GM19043 (cell line): ENCODE measurements at regions not wholly inside any gene's neighbourhood (a gene's known extent, or its start where the extent isn't known, plus 50 kb on each side); places are given as distances from the start of the nearest gene placed in this dataset.

Experiments
- ATAC-seq: cut with Tn5 transposase; IDR thresholded peaks from one replicate; pipeline ENCODE4 v1.9.1; 2021; ENCODE audit warnings: low read depth; ENCODE audit not compliant: unreplicated experiment

DNA sequence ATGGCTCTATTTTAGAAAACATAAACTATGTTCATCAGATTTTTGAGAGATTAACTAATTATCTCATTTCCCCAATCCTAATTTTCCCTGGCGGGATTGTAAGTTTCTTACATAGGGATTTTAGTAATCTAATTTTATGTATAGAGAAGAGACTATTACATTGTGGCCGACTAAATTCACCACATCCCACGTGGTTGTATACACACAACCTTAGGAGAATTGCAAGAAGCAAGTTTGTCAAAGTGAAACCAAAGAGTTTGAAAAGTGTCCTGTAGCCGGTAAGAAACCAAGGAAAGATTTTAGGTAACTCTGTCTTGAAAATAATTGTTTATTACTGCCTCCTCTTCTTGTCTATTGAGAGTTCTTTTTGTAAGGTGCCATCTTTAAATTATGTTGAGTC is 550.6 kb downstream of the LTN1 start:
- ATAC-seq: no peak

DNA sequence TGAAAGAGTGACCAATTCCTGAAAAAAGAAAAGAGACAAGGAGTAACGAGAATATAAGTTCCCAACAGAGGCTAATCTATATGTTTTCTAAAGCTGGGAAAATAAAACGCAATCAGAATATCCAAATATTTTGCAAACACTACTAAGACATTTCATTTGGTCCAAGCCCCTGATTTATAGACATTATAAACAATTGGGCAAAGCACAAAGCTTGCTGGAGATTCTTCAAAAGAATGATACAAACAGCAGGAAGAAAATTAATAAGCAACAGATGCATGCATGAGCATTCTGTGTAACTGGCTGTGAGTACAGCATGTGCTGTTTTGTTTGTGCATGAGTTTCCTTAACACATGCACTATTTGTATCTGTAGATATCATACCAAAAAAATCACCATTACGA is 552.9 kb downstream of the LTN1 start:
- ATAC-seq: no peak

DNA sequence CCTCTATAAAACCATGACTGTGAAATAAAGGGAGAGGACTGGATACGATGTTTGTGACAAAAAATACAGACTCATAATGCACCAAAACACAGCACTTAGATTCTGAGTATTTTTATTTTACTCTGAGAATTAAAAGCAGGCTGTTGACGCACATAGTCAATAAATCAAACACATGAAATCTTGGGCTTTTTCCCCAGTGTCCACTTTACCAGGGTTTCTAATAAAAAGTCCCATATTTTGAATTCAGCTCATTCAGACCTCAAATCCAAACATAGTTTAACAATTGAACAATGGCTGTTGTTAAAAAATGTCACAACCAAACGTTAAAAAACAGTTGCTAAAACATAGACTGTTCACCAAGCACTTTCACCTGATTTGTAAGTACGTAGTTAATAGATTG is 553.4 kb downstream of the LTN1 start:
- ATAC-seq: no peak

DNA sequence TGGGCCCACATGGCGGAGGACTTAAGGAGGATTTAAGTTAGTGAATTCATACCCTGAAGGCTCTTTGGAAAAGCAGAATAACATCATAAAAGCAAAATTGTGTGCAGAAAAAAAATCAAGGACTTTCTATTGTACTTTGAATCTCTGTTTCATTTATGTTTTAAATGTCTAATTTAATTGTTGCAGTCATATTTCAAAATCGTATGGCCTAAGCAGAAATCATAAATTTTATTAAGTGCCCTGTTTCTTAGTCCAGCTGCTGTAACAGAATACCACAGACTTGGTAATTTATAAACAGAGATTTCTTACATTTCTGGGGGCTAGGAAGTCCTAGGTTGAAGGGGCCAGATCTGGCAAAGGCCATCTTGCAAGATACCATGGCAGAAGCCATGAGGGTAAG is 555.6 kb downstream of the LTN1 start:
- no peak for ATAC-seq

DNA sequence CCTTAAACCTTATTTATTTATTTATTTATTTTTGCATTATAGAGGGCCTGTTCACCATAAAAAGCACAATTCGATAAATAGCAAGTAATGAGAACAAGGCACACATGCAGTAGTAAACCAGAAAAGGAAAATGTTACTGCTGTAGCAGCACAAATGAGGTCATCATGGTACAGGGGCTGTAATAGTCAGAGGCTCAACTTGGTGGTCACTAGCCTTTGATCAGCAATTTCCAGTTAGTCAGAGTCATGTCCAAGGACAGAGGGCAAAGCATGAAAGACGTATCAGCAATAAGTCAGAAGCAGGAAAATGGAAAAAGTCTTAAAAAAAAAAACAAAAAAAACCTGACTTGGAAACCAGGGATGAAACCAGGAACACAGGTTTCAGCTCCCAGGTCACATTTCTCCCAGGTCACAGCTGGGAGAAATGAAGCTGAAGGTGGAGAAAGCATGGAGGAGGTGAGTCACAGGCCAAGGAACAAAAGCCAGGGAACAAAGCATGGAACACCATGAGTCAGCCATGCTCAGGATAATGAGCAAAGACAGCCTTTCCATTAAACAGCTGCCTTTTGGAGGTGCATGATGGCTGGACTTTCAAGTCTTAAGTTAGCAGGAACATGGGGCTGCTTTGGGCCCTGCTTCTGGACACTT is 556.3 kb downstream of the LTN1 start:
- ATAC-seq: no peak

DNA sequence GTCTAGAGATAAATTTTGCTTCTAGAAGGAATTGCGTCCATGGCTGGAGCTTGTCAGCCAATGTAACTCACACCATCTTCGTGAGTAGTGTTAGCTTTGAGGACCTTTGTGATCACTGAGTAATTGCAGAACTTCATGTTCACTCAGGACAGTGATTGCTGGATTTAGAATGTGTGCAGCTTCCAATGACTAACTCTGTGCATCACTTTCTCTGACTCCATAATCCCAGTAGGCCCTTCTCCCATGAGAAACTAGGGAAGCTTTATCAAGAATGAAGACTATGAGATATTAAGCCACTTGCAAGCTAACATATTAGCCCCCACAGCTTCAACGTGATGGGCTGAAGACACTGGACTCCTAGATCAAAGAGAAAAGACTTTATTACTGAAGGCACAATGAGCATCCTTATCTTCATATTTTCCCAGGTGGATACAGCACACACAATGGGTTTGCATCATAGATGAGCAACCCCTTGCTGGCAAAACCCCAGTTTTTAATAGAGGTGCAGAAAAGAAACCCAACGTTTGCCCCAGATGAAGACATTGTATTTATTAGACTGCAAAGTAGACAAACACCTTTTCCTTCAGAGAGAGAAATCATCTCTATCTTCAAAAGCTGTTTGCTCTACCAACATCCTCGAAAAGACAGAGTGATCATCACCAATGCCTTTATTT is 561.0 kb downstream of the LTN1 start:
- no peak for ATAC-seq

DNA sequence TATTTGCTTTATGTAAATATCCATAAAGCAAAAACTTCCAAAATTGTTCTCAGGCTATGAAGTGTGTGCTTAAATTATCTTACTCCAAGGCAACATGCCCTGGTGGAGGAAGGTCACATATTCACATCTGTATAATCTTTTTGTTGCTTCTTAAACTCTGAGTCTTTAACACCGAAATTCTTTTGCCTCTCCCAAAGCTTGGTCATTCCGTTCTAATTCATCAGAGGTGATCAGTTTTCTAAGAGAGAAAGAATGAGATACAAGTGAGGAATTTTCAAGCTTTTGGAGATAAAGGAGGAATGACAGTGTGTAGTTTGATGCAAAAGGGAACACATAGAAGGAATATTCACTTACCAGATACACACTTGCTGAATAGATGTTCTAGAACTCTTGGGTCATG is 561.7 kb downstream of the LTN1 start:
- no peak for ATAC-seq

DNA sequence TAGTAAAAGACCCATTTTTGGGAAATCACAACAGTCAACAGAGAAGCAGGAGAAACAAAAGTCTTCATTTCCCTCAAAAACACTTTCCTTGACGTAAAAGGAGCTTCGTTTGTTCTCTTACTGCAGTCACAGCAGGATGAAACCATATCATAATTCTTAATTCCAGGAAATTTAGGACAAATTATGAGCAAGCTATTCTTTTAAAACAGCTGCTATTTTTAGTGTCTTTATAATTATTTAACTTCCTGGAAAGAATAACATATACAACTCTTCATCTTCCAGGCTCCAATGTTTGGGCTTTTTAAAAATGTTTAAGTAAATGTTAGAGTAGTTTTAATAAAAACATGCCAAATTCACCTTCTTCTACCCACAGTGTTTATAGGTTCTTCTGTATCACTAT is 563.5 kb downstream of the LTN1 start:
- ATAC-seq: no peak

DNA sequence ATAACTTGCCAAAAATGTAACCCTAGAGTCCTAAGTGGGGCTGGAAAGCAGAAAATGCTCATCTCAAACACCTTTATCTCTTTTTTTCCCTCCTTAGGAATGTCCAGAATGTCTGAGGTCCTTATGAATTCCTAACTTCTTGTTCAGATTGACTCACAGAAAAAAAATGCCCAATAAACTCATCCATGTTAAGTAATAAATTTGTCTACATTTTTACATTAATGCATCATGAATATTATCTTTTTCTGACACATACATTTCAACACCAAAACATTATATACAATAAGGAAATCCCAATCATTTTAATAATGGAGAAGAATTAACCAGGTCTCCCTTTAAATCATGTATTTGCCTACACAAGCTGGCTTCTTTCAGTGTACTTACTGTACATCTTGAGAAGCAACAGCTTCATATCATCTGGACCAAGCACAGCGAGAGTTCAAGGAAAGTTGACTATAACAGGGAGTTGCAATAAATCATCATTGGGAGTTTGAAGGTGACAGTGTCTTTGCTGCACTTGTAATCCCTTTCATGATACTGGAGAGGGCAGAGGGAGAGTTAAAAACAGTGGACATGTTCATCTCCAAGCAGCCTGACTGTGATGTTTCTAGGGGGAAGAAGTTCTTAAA is 565.2 kb downstream of the LTN1 start:
- no peak for ATAC-seq

DNA sequence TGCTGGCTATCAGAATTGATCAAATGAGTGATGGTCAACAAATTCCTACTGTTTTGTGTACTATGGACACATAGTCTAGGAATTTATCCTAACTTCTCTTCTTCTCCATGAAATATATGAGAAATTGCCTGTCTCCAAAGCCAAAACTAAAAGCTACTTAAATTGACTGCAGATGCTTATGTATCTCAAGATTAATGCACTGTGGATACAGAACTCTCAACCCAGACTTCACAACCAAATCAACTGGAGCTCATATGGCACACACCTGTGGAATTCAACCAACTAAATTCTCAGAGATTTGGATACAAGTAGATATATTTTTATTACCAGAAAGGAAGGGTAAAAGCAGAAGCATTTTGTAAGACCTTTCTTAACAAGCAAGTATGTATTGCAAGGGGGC is 566.1 kb downstream of the LTN1 start:
- ATAC-seq: no peak

DNA sequence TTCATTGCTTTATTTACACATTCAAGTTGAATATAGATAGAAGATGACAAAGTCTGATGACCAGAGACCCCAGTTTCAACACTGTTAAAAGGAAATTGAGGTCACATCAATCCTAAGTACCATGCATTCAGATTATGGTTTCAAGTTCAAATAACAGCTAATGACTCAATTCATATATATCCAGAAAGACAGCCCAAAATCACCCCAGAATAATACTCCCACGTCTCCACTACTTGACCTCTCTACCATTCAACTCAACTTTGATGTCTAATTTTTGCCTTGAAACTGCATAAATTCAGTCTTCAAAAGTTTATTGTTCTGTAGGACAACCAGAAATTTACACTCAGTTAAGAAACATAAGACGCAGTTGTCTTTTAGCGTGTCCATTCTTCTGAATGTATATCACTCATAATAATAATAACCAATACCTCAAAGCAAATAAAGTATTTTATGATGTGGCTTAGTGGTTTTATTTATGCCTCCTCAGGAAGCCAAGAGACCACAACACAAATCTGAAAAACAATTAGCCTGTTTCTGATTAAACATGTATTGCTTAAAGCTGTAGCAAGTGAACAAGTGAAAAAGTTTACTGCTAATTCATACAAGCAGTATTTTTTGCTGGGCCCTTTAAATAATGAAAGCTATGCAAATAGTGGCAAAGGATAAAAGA is 569.0 kb downstream of the LTN1 start:
- no peak for ATAC-seq

DNA sequence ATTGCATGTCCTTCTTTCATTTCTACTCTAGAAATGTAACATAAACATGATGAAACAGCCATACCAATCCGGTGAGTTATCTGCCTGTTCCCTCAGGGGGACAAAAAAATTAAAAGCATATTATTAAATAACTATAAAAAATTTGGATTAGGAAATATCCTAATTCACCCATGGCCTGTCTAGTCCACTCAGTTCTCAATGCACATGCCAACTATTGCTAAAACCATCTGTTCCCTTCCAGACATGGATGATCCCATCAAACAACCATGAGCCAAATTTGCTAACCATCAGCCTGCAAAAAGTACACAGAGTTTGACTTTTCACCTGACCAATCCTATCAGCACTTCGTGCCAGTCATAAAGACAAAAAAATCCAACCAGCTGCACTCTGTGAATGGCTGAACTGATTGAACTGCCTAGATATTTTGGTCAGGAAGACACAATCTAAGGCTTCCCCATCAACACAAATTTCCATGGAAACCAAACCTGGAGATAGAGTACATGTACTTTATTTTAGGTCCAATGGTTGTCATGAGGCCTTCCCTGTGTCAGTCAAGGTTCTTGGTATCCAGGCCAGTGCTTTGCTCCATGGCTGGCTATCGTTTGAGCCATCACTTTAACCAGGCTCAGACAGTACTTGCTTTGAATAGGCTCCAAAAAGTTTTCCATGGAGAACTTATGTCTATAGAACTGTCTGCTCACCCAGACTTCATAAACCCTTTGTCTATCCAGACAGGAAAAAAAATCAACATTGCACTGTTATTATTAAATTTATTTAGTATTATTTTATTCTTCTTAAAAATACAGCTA is 570.8 kb downstream of the LTN1 start:
- no peak for ATAC-seq

DNA sequence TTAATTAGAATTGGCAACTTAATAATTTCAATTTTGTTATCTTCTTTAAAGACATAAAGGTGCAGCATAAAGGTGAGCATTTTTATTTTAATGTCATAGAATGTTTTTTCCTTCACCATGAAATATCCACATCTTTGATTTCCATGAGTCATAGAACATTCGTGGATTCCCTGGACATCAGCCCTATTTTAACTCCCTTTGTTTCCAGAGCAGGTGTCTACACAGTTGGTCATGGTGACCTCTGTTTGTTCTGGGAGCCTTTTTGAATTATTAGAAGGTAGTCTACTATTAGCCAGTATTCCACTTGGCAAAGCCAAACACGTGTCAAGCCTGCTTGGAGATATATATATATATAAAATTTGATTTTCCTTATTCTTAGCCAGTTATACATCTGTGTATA is 572.9 kb downstream of the LTN1 start:
- ATAC-seq: no peak

DNA sequence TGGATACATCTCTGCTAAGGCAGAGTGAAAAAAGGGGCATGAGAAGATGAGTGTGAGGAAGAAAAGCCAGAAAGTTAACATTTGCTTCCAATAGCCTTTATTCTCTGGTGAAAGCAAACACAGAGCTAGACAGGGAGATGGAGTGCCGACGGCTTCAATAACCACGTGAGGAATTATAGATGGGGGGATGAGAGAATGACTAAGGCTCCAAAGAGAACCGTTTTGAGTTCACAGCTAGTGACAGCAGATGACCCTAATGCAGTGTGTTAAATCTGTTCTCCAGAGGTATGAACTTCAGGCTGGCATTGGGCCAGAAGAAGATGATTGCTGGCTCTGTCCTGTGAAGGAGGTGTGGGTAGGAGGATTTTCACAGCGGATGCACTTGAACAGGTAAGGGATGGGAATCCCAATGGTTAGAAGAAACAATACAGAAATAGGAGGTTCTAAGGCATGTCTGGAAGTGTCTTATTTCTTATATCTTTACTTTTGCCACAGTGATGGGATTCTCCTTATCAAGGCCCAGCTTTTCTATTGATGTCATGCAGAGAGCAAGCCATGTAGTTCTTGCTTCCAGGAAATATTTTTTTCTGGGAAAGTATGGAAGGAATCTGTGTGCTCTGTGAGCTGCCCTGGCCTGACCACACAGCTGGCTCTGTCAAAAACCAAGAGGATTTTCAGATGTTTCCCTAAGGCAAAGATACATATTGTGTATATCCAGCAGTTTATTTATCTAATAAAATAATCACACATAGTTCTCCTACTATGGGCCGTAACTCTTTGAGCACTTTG is 573.8 kb downstream of the LTN1 start:
- no peak for ATAC-seq

DNA sequence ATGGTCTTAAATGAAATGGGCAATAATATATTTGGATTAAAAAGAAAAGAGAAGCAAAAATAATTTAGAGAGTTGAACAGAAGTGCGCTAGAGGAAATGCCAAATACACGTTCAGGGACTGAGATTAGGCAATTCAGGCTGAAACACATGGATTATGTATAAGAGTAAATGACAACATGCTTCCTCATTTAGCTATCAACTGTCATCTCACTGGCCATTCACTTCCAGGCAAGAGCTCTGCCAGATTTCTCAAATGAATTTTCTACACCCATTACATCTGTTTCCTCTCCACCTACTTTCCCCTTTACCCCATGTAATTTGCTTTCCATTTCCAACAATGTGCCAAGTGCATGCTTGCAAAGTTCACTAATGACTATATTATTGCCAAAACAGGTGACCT is 582.4 kb downstream of the LTN1 start:
- no peak for ATAC-seq

DNA sequence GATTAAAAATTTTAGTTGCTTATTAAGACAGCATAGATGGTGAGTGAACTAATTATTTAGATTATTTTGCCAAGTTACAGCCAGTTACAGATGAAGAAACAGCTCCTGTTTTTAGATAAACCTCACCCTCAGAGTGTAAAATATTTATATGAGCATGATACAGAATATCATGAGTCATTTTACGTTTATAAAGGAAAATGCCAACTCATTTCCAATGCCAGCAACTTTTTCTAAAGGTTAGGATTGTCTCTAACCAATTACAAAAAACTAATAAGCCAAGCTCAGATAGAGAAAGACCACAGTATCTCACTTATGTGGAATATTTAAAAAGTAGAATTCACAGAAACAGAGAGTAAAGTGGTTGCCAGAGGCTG is 590.1 kb downstream of the LTN1 start:
- ATAC-seq: no peak

DNA sequence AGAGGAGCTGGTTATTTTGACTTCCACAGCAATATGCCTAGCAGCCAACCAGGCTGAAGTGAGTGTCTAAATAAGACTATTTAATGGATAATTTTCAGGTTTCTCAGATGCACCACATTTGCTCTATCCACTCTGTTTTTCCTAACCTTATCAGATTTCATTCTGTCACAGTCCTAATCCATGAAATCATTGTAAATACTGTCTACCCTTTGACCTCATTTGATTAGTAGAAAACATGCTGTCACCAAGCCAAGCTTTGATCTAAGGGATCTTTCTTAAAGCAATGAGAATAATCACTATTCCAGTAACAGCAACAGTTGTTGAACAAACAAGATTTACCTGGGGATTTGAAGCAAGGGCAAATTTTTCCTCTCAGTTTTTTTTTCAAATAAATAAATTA is 595.6 kb downstream of the LTN1 start:
- ATAC-seq: no peak

DNA sequence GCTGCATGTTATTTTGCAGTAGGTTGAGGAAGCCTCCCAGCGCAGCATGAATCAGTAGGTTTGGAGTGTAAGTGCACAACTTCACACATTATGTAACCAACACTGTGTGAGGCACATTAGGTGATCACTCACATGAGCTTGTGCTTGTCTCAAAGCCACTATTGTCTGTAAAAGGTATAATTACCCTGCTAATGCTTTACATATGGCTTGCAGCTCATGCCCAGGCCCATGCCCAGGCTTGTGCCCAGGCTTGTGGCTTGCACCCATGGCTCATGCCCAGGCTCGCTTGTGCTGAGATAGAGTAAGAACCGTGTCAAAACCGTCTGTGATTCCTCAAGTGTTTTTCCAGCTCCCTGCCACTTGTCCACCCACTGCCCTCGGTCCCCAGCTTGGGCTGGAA is 596.3 kb downstream of the LTN1 start:
- ATAC-seq: no peak

DNA sequence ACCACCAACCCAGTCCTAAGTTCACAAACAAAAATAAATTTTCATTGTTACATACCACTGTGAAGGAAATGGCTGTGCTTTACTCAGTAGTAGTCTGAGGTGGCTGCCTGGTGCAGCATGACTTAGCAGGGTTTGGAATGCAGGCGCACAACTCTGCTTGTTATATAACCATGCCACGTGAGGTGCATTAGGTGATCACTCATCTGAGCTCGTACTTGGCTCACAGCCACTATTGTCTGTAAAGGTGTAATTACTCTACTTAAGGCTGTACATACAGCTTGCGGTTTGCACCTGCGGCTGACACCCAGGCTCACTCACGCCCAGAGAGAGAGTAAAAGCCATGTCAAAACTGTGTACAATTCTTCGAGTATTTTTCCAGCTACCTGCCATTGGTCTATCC is 599.4 kb downstream of the LTN1 start:
- ATAC-seq: no peak
